ENCODE measurements at regions not wholly inside any gene's neighbourhood (a gene's known extent, or its start where the extent isn't known, plus 50 kb on each side); places are given as distances from the start of the nearest gene placed in this dataset.

- Histone ChIP-seq H3K4me3 (ENCODE audit: insufficient read depth, low read length, poor library complexity, severe bottlenecking) (no peak overlapping the region), H3K27me3 (ENCODE audit: low read length) (no peaks in the 10 kb centered on the region), H3K9me3 (ENCODE audit: insufficient read depth, low read length) (no peaks in the 10 kb centered on the region), H3K9ac (ENCODE audit: low read length) (no peak overlapping the region), H3K4me2 (ENCODE audit: low read depth, low read length, poor library complexity, severe bottlenecking) (no peak overlapping the region), H3K36me3 (ENCODE audit: low read length) (no peaks in the 10 kb centered on the region), H3K27ac (ENCODE audit: low read depth, low read length) (no peak overlapping the region), H3K79me2 (ENCODE audit: insufficient read depth, low read length) (no peaks in the 10 kb centered on the region), H3K9me2 (replicated peaks; ENCODE audit: insufficient read depth, low read length) (no peaks in the 10 kb centered on the region), H2AFZ (ENCODE audit: low read depth, low read length, severe bottlenecking) (no peak overlapping the region), H3F3A (ENCODE audit: insufficient read depth) (no peaks in the 10 kb centered on the region), H4K20me1 (ENCODE audit: low read depth, low read length) (no peaks in the 10 kb centered on the region)
- TF ChIP-seq CTCF (IDR thresholded peaks at IDR 0.05; ENCODE audit: insufficient read depth, low read length, poor library complexity, severe bottlenecking) (no peak), EZH2phosphoT487 (conservative IDR thresholded peaks at IDR 0.05; ENCODE audit: low read length) (no peak)
Observed at GRCh38 chr7:126040114-126041045, 1110.8 kb upstream of the POT1 start.

- Histone ChIP-seq H3K9me3 (ENCODE audit: insufficient read depth, low read length) (no peaks in the 10 kb centered on the region), H3K27ac (ENCODE audit: low read depth, low read length) (no peak overlapping the region), H3K9me2 (replicated peaks; ENCODE audit: insufficient read depth, low read length) (no peaks in the 10 kb centered on the region), H3K27me3 (ENCODE audit: low read length) (no peaks in the 10 kb centered on the region), H3K4me3 (ENCODE audit: insufficient read depth, low read length, poor library complexity, severe bottlenecking) (no peak overlapping the region), H2AFZ (ENCODE audit: low read depth, low read length, severe bottlenecking) (no peak overlapping the region), H3F3A (ENCODE audit: insufficient read depth) (no peaks in the 10 kb centered on the region), H3K4me2 (ENCODE audit: low read depth, low read length, poor library complexity, severe bottlenecking) (no peak overlapping the region), H3K79me2 (ENCODE audit: insufficient read depth, low read length) (no peaks in the 10 kb centered on the region), H3K36me3 (ENCODE audit: low read length) (no peaks in the 10 kb centered on the region), H4K20me1 (ENCODE audit: low read depth, low read length) (no peaks in the 10 kb centered on the region), H3K9ac (ENCODE audit: low read length) (no peak overlapping the region)
- no peak for TF ChIP-seq CTCF (IDR thresholded peaks at IDR 0.05; ENCODE audit: insufficient read depth, low read length, poor library complexity, severe bottlenecking)
- TF ChIP-seq EZH2phosphoT487 (conservative IDR thresholded peaks at IDR 0.05; ENCODE audit: low read length): no peak
Observed at GRCh38 chr7:126026421-126027088, 1096.9 kb upstream of the POT1 start.

GRCh38 chr7:126022452-126022851 lies 1092.8 kb upstream of the POT1 start:
- Histone ChIP-seq H3K9me3 (ENCODE audit: insufficient read depth, low read length) (no peaks in the 10 kb centered on the region), H3K27me3 (ENCODE audit: low read length) (no peaks in the 10 kb centered on the region), H3K27ac (ENCODE audit: low read depth, low read length) (no peak overlapping the region), H3K9me2 (replicated peaks; ENCODE audit: insufficient read depth, low read length) (no peaks in the 10 kb centered on the region), H2AFZ (ENCODE audit: low read depth, low read length, severe bottlenecking) (no peak overlapping the region), H4K20me1 (ENCODE audit: low read depth, low read length) (no peaks in the 10 kb centered on the region), H3K4me2 (ENCODE audit: low read depth, low read length, poor library complexity, severe bottlenecking) (no peak overlapping the region), H3K4me3 (ENCODE audit: insufficient read depth, low read length, poor library complexity, severe bottlenecking) (no peak overlapping the region), H3K9ac (ENCODE audit: low read length) (no peak overlapping the region), H3K36me3 (ENCODE audit: low read length) (no peaks in the 10 kb centered on the region), H3K79me2 (ENCODE audit: insufficient read depth, low read length) (no peaks in the 10 kb centered on the region), H3F3A (ENCODE audit: insufficient read depth) (no peaks in the 10 kb centered on the region)
- no peak for TF ChIP-seq CTCF (IDR thresholded peaks at IDR 0.05; ENCODE audit: insufficient read depth, low read length, poor library complexity, severe bottlenecking)
